HL-60 (cell line): ENCODE measurements at regions not wholly inside any gene's neighbourhood (a gene's known extent, or its start where the extent isn't known, plus 50 kb on each side); places are given as distances from the start of the nearest gene placed in this dataset.

Experiments used
- DNase-seq, 2 experiments: peaks; one replicate each; pipeline ENCODE4 v3.0.0-alpha.2; 2010 to 2020; ENCODE audit warnings: low read depth in 1 of 2, low spot score in 1 of 2
- H3K27ac ChIP-seq: fragments of 250-450 bp; sonication (Bioruptor Pico); replicated peaks from 2 replicates; pipeline ENCODE4 v1.5.1; 2020; ENCODE audit warnings: mild to moderate bottlenecking, moderate library complexity
- H3K27me3 ChIP-seq: fragments of 250-450 bp; sonication (Bioruptor Pico); 2 replicates; pipeline ENCODE4 v1.5.1; 2021; ENCODE audit warnings: mild to moderate bottlenecking, moderate library complexity; ENCODE audit not compliant: insufficient read depth, poor library complexity, severe bottlenecking
- H3K4me3 ChIP-seq: replicated peaks from 2 replicates; pipeline ENCODE4 v1.5.1; 2011; ENCODE audit warnings: mild to moderate bottlenecking, control low read depth, low read length; ENCODE audit not compliant: insufficient read depth
- CTCF ChIP-seq: IDR thresholded peaks from one replicate; pipeline ENCODE4 v1.5.1; 2011; ENCODE audit warnings: low read length, control low read depth, inconsistent platforms; ENCODE audit not compliant: insufficient read depth
- GABPA ChIP-seq: IDR thresholded peaks from 2 replicates; pipeline ENCODE4 v1.6.1; 2012; ENCODE audit warnings: low read depth
- POLR2AphosphoS5 ChIP-seq: IDR thresholded peaks from 2 replicates; pipeline ENCODE4 v1.6.1; 2012; ENCODE audit warnings: low read depth
- SPI1 ChIP-seq: IDR thresholded peaks from 2 replicates; pipeline ENCODE4 v1.6.1; 2012; ENCODE audit warnings: low read depth, mild to moderate bottlenecking, borderline replicate concordance
- TF ChIP-seq, protein P1 (sequence below): IDR thresholded peaks from 2 replicates; pipeline ENCODE4 v1.6.1; 2012; ENCODE audit warnings: low read depth; ENCODE audit not compliant: insufficient replicate concordance

GRCh38 chr20:22844959-22845358, 190.2 kb upstream of the SSTR4 start:
- no peak overlapping the region for H3K27ac ChIP-seq
- peaks cover 2% of the 10 kb centered on the region for H3K27me3 ChIP-seq
- DNase-seq, result no peak
- TF ChIP-seq, protein P1, sequence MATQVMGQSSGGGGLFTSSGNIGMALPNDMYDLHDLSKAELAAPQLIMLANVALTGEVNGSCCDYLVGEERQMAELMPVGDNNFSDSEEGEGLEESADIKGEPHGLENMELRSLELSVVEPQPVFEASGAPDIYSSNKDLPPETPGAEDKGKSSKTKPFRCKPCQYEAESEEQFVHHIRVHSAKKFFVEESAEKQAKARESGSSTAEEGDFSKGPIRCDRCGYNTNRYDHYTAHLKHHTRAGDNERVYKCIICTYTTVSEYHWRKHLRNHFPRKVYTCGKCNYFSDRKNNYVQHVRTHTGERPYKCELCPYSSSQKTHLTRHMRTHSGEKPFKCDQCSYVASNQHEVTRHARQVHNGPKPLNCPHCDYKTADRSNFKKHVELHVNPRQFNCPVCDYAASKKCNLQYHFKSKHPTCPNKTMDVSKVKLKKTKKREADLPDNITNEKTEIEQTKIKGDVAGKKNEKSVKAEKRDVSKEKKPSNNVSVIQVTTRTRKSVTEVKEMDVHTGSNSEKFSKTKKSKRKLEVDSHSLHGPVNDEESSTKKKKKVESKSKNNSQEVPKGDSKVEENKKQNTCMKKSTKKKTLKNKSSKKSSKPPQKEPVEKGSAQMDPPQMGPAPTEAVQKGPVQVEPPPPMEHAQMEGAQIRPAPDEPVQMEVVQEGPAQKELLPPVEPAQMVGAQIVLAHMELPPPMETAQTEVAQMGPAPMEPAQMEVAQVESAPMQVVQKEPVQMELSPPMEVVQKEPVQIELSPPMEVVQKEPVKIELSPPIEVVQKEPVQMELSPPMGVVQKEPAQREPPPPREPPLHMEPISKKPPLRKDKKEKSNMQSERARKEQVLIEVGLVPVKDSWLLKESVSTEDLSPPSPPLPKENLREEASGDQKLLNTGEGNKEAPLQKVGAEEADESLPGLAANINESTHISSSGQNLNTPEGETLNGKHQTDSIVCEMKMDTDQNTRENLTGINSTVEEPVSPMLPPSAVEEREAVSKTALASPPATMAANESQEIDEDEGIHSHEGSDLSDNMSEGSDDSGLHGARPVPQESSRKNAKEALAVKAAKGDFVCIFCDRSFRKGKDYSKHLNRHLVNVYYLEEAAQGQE, result no peak
- TF ChIP-seq CTCF, result no peak
- TF ChIP-seq GABPA, result no peak
- no peak for TF ChIP-seq POLR2AphosphoS5
- TF ChIP-seq SPI1, result no peak
- H3K4me3 ChIP-seq, result no peak overlapping the region

- no peak overlapping the region for H3K4me3 ChIP-seq
- TF ChIP-seq POLR2AphosphoS5 (no peak), GABPA (no peak), SPI1 (no peak), CTCF (no peak)
- TF ChIP-seq, protein P1, result no peak
- DNase-seq, result no peak
- H3K27me3 ChIP-seq, result peaks cover 2% of the 10 kb centered on the region
- H3K27ac ChIP-seq, result no peak overlapping the region
Observed at GRCh38 chr20:22846863-22847262, 188.2 kb upstream of the SSTR4 start.

GRCh38 chr20:22848364-22848763, 186.7 kb upstream of the SSTR4 start:
- H3K4me3 ChIP-seq, result no peak overlapping the region
- TF ChIP-seq, protein P1, result no peak
- TF ChIP-seq POLR2AphosphoS5 (no peak), CTCF (no peak), SPI1 (no peak), GABPA (no peak)

More at GRCh38 chr20:22848364-22848763, 186.7 kb upstream of the SSTR4 start:
- no peak for DNase-seq
- Histone ChIP-seq H3K27me3 (peaks cover 2% of the 10 kb centered on the region), H3K27ac (no peak overlapping the region)
